Activated CD8-positive, alpha-beta memory T cell treated with anti-CD3 and anti-CD28 coated beads, Interleukin-2, amount 50 U/mL, for 4 hours (primary cell): ENCODE measurements at regions not wholly inside any gene's neighbourhood (a gene's known extent, or its start where the extent isn't known, plus 50 kb on each side); places are given as distances from the start of the nearest gene placed in this dataset.

Experiments
- DNase-seq: peaks from one replicate; pipeline ENCODE4 v3.0.0-alpha.2; 2020

- DNase-seq: no peak
Observed at GRCh38 chr16:79543219-79543618, 57.3 kb downstream of the MAF start.

DNA sequence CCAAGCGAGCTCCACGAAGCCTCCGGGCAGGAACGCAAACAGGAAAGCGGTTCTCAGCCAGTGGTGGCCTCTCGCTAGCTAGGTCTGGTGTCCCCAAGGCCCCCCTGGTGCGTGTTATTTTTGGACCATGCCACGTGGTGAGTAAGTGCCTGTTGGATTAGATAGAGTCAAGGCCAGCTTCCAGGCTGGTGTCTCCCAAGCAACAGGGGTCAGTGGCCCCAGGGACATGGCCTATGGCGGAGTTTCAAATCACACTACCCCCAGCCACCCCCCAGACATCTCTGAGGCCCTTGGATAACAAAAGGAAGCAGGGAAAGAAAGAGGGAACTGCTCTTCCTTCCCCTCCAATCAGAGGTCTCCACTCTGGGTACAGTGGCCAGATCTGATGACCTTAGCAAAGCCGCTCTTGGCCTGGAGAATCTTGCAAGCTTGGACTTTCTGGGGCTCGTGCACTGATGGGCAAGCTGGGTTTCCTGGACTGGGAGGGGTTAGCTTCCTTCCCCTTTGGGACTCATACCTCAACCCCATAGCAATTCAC, 58.2 kb downstream of the MAF start:
- DNase-seq: no peak

DNA sequence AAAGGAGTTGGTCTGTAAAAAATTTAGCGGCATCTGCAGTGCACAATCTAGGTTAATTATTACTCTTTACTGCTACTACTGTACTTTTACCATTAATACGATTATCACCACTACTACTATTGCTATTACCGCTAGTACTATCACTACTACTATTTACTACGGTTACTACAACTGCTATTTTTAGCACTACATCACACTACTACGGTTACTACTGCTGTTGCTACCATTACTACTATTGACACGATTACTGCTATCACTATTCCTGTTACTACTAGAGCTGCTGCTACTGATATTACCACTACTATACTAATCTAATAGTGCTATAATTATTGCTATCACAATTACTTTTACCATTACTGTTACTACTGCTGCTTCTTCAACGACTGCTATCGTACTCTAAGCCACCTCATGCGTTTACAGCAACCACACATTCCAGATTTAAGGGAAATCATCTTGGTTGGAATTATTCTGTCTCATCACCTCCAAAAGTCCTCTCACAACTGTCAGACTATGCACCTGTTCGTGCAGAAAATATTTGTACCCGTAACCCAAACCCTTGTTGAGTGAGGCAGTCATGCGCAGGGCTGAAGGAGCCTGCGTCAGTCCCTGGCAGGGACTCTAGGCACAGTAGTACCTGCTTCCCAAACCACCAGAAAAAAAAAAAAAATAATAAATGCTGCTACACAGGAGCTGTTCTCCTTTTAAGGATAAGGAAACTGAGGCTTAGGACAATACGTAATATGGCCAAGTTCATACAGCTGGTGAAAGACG, 59.5 kb downstream of the MAF start:
- DNase-seq: no peak

DNA sequence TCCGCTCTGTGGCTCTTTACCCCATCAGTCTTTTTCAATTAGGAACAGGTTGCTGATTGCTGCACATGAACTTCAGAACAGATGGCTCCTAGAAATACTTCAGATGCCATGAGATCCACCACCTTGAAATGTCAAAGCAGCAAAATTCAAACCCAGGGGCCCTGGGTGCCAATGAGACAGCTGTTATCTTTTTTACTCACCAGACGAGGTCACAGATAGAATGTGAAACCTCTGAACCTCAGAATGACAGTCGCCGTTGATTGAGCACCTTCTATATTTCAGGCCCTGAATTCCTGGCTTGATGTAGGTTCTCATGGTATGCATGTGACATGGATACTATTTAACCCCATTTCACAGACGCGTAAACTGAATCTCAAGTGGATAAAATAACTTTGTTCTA, 63.0 kb downstream of the MAF start:
- no peak for DNase-seq

DNA sequence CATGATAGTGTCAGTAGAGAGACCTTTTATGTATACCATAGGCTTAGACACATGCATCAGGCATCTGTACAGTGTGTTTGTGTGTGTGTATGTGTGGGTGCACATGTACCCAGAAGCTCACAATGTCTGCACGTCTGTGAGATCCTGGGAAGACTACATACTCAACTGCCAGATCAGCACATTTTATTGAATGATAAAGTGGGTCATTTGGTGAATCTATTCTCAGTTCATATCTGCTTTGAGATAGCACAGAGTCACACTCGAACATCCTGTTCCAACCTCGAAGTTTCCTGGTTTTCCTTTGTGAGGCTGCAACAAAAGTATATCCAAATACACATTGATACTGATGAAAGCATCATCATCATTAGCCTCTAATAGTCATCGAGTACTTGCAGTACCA, 63.6 kb downstream of the MAF start:
- DNase-seq: no peak

DNA sequence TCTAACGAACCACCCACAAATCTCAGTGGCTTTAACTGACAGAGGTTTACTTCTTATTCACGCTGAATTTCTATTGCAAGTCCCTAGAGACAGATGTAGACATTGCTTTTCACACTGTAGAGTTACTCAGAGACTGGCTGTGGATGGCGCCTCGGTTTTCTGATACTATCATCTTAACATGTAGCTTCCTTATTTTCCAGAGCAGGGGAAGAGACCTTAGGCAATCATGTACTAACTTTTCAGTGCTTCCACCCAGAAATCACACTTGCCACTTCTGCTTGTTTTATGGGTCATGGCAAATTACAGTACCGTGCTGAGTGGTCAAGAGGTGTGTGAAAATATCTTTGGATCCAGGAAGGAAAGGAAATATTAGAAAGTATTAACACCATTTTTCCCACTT, 65.4 kb downstream of the MAF start:
- DNase-seq: no peak

- DNase-seq: no peak
Observed at GRCh38 chr16:79534143-79534542, 66.4 kb downstream of the MAF start.

GRCh38 chr16:79533292-79533691, 67.2 kb downstream of the MAF start:
- DNase-seq: no peak

DNA sequence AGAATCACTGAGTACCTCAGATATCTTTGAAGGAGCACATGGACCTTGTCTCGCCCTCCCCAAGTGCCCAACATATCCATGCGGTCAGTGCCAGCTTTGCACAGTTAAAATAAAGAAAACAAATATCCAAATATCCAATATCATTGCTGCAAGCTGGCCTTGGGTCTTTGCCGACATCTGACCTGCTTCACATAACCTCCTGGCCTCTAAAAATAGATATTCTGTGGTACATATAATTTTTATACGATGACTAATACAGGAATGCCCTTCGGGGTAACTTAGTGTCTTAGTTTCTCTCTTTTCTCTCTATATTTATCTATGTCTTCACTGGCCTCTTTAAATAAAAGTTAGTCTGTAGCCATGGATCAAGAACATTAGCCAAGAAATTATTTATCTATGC, 67.8 kb downstream of the MAF start:
- DNase-seq: no peak

DNA sequence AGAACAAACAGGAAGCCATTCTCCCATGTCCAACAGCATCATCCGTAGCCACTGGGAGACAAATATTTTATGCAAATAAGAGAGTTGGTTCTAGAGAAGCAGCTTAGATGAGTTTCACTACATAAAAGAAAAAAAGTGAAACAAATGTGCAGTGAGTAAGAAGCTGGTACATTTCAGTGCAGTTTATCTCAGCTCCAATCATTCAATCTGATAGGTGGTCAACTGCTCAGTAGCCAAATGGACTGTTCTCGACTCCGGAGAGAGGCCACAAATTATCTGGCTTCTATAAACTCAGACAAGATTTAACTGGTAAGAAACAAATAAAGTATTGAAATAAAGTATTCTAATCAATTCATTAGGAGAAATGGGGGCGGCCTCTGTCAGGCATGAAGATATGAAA, 68.3 kb downstream of the MAF start:
- DNase-seq: no peak

- DNase-seq: no peak
Observed at GRCh38 chr16:79528338-79528737, 72.2 kb downstream of the MAF start.

- no peak for DNase-seq
Observed at GRCh38 chr16:79523971-79524370, 76.6 kb downstream of the MAF start.

GRCh38 chr16:79519448-79519847, 81.1 kb downstream of the MAF start:
- DNase-seq: no peak

GRCh38 chr16:79517156-79517555, 83.4 kb downstream of the MAF start:
- DNase-seq: no peak

DNA sequence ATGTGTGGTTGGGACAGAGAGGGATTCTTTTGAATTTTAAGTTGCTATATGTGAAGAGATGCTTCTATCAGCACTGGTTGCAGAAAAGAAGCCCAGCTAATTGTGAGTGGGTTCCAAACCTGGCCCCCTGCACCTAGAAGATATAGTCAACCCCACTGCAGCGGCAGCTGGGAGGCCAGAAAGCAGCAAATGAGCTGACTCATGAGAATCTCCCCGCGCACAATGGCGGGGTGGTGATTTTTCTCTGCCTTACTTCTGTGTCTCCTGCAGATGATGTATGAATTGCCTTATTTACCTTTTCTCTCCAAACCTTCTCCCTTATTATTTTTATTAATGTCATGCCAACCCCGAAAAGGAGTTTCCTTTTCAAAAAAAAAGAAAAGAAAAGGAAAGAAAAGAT, 89.7 kb downstream of the MAF start:
- DNase-seq: no peak

- DNase-seq: no peak
Observed at GRCh38 chr16:79509906-79510305, 90.6 kb downstream of the MAF start.

GRCh38 chr16:79509211-79509631, 91.3 kb downstream of the MAF start:
- no peak for DNase-seq

GRCh38 chr16:79508294-79508693, 92.2 kb downstream of the MAF start:
- DNase-seq: no peak

DNA sequence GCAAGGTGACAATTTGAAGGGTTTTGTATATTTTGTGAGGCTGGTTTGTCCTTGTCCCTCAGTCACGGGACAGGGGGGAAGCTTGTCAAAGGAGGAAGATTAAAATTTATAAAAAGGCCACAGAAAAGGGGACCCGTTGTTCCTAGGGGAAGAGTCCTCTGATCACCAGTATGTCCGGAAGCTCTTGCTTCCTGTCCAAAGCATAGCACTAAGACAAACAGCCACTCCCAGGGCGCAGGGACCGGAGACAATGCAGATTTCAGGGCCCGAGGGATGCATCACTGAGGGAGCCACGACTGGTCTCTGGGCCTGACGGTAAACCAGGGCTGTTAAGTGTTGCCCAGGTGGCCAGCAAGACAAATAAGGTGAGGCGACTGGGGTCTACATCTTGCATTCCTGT, 95.2 kb downstream of the MAF start:
- no peak for DNase-seq

DNA sequence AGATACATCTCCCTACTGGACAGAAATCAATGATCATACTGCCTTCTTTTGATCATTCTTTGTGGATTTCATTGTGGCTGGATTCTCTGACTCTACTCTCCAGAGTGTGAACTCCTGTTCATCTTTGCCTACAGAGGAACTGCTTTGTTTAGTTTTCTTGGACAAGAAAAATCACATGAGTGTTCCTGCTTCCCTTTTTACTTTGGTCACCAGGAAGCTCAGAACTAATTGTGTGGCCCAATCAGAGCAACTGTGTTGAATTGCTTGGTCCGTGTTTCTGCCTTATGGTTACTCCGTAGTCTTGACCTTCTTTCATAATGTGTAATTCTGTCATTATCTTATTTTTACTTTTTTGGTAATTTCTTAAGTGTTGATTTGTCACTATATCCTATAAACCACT, 97.0 kb downstream of the MAF start:
- no peak for DNase-seq

DNA sequence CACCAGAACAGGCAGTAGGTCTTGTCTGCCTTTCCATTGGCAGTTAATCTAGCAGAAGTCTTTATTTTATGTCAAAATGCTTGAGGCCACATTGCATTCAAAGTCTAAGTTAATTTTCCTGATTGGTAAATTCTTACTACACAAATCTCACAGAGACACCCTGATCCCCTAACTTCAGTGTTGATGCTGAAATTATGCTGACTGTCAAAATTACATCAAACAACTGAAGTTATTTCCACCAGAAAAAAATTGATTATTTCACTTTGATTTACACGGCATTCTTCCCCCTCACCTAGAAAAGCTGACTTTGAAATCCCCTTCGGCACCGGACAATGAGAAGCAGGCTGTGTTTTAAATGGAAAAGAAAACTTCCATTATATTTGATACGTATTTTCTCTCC, 99.1 kb downstream of the MAF start:
- DNase-seq: no peak

DNA sequence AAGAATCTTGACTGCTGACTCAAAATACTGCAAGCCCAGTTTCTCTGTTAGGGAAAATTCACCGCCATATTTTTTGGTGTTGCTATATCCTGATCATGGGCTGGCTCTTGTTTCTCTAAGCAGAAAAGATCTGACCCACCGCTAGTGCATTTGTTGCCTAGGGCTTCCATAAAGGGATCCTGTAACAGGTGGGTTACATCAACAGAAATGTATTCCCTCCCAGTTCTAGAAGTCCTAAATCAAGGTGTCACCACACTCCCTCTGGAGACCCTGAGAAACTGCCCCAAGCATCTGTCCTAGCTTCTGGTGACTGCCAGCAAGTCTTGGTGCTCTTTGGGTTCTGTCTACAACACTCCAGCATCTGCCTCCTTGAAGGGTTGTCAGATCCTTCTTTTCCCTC, 99.7 kb downstream of the MAF start:
- DNase-seq: no peak

- no peak for DNase-seq
Observed at GRCh38 chr16:79500286-79500685, 100.3 kb downstream of the MAF start.

DNA sequence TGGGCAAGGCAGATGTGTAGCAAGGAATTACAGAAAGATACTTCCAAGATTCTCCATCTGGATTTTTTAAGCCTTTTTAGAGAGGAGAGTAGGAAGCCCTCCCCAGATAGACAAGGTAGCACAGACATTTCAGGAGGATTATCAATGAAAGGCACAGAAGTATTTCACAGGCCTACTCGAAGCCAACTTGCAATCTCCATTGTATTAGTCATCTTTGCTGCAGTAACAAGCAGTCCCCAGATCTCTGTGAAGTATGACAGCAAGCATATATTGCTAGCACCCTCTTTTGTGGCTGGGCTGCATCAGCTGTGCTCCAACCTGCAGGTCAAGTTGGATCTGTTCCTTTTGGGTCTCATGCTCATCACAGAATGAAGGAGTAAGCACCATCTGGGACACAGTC, 101.6 kb downstream of the MAF start:
- no peak for DNase-seq
